Tibial nerve (tissue), 4 donors: ENCODE measurements at regions not wholly inside any gene's neighbourhood (a gene's known extent, or its start where the extent isn't known, plus 50 kb on each side); places are given as distances from the start of the nearest gene placed in this dataset.

Experiments
- CTCF ChIP-seq, 5 experiments: fragments of 200-600 bp in 3 of 5; fragments of 450-650 bp in 2 of 5; sonication (generic) in 3 of 5; IDR thresholded peaks; one replicate each; pipeline ENCODE4 v1.5.1; 2016 to 2019; ENCODE audit warnings: antibody characterized with exemption in 5 of 5, mild to moderate bottlenecking in 3 of 5, moderate library complexity in 2 of 5
- EP300 ChIP-seq, 2 donors: sonication (generic); formaldehyde crosslinking; IDR thresholded peaks; one replicate each; pipeline ENCODE4 v1.6.1; 2017; ENCODE audit warnings: antibody characterized with exemption in 2 of 2, mild to moderate bottlenecking in 1 of 2
- POLR2A ChIP-seq, 2 donors: fragments of 450-650 bp; IDR thresholded peaks; one replicate each; pipeline ENCODE4 v1.6.1; 2017; ENCODE audit warnings: antibody characterized with exemption in 2 of 2, mild to moderate bottlenecking in 2 of 2, moderate library complexity in 2 of 2

- no peak for TF ChIP-seq CTCF (IDR thresholded peaks at IDR 0.05)
- no peak for TF ChIP-seq POLR2A (IDR thresholded peaks at IDR 0.05)
- no peak for TF ChIP-seq EP300 (IDR thresholded peaks at IDR 0.05)
Observed at GRCh38 chr16:22726868-22727267, 87.1 kb upstream of the HS3ST2 start.
